Testis (tissue), 2 donors: ENCODE measurements at regions not wholly inside any gene's neighbourhood (a gene's known extent, or its start where the extent isn't known, plus 50 kb on each side); places are given as distances from the start of the nearest gene placed in this dataset.
"Not testable (repeated sequence)": the region's sequence is repeated elsewhere in the genome, so short reads cannot be mapped to it uniquely, and the experiment has no call there.

Source experiments
- DNase-seq: peaks from one replicate; pipeline ENCODE4 v3.0.0-alpha.2; 2019
- H3K27ac ChIP-seq, 2 donors: fragments of 200-600 bp; sonication (generic); one replicate each; pipeline ENCODE4 v1.5.1; 2019
- H3K27me3 ChIP-seq: fragments of 200-600 bp; sonication (generic); one replicate; pipeline ENCODE4 v1.5.1; 2019
- H3K36me3 ChIP-seq: fragments of 200-600 bp; sonication (generic); one replicate; pipeline ENCODE4 v1.5.1; 2017; ENCODE audit warnings: low read depth; ENCODE audit errors: missing control alignments
- H3K4me1 ChIP-seq: fragments of 200-600 bp; sonication (generic); one replicate; pipeline ENCODE4 v1.5.1; 2019
- H3K4me3 ChIP-seq, 2 donors: fragments of 200-600 bp; sonication (generic); one replicate each; pipeline ENCODE4 v1.5.1; 2017 to 2019
- H3K9me3 ChIP-seq: fragments of 200-600 bp; sonication (generic); one replicate; pipeline ENCODE4 v1.5.1; 2017
- CTCF ChIP-seq, 3 experiments: fragments of 450-650 bp in 2 of 3; fragments of 200-600 bp in 1 of 3; sonication (generic) in 1 of 3; IDR thresholded peaks; one replicate each; pipeline ENCODE4 v1.5.1; 2016 to 2019; ENCODE audit warnings: antibody characterized with exemption in 3 of 3, mild to moderate bottlenecking in 2 of 3, moderate library complexity in 1 of 3
- POLR2A ChIP-seq: fragments of 450-650 bp; IDR thresholded peaks from one replicate; pipeline ENCODE4 v1.6.1; 2017; ENCODE audit warnings: antibody characterized with exemption, mild to moderate bottlenecking, moderate library complexity
- WGBS, 2 donors: methylation state at CpG; one replicate each; pipeline ENCODE4 v1.1.5; 2018; 5-methylcytosine and 5-hydroxymethylcytosine counted together
- intact Hi-C: fragments of 100-400 bp; cut with DNase I; formaldehyde crosslinking; loops from one replicate; pipeline ENCODE4 v1.15.1; 2023; ENCODE audit warnings: low total_unique reads

- intact Hi-C loops = no loop called here
- no peaks in the 10 kb centered on the region for H3K36me3 ChIP-seq
- H3K27ac ChIP-seq = no peak overlapping the region
- no peak overlapping the region for H3K4me3 ChIP-seq
- H3K9me3 ChIP-seq = no peaks in the 10 kb centered on the region
- H3K4me1 ChIP-seq = no peaks in the 10 kb centered on the region
- WGBS, 2 donors = 75 to 91% methylated on average over 2 to 3 of the region's 3 CpGs
- H3K27me3 ChIP-seq = no peaks in the 10 kb centered on the region
- no peak for DNase-seq
- TF ChIP-seq POLR2A = no peak
- TF ChIP-seq CTCF (IDR thresholded peaks at IDR 0.05) = no peak
These were observed 100.7 kb upstream of the MAMLD1 start for GRCh38 chrX:150262456-150262855.

GRCh38 chrX:150268839-150269355, 94.2 kb upstream of the MAMLD1 start:
- 81 to 83% methylated on average over 1 to 2 of the region's 2 CpGs for WGBS, 2 donors
- TF ChIP-seq CTCF (IDR thresholded peaks at IDR 0.05) (no peak), POLR2A (no peak)
- H3K4me1 ChIP-seq = no peaks in the 10 kb centered on the region
- H3K27me3 ChIP-seq = no peaks in the 10 kb centered on the region
- no peak overlapping the region for H3K4me3 ChIP-seq
- H3K9me3 ChIP-seq = no peaks in the 10 kb centered on the region
- no peaks in the 10 kb centered on the region for H3K36me3 ChIP-seq
- DNase-seq = no peak
- H3K27ac ChIP-seq = no peak overlapping the region
- intact Hi-C loops = no loop called here

GRCh38 chrX:150269605-150270254, 93.4 kb upstream of the MAMLD1 start:
- TF ChIP-seq POLR2A (no peak), CTCF (IDR thresholded peaks at IDR 0.05) (no peak)
- 51 to 64% methylated on average over 4 to 10 of the region's 10 CpGs for WGBS, 2 donors
- no peak overlapping the region for H3K27ac ChIP-seq
- H3K27me3 ChIP-seq = no peaks in the 10 kb centered on the region
- no peak overlapping the region for H3K4me3 ChIP-seq
- no peaks in the 10 kb centered on the region for H3K4me1 ChIP-seq
- intact Hi-C loops = no loop called here
- no peaks in the 10 kb centered on the region for H3K36me3 ChIP-seq
- no peak for DNase-seq
- H3K9me3 ChIP-seq = no peaks in the 10 kb centered on the region

GRCh38 chrX:150270622-150271021, 92.5 kb upstream of the MAMLD1 start:
- DNase-seq = no peak
- Histone ChIP-seq H3K36me3 (no peaks in the 10 kb centered on the region), H3K9me3 (no peaks in the 10 kb centered on the region), H3K27me3 (no peaks in the 10 kb centered on the region), H3K27ac (no peak overlapping the region), H3K4me1 (no peaks in the 10 kb centered on the region), H3K4me3 (no peak overlapping the region)
- WGBS, 2 donors = 80 to 93% methylated on average over 3 of the region's 3 CpGs
- intact Hi-C loops = no loop called here
- no peak for TF ChIP-seq POLR2A
- no peak for TF ChIP-seq CTCF (IDR thresholded peaks at IDR 0.05)

GRCh38 chrX:150273575-150274294, 89.4 kb upstream of the MAMLD1 start:
- intact Hi-C loops = not testable (repeated sequence)

More at GRCh38 chrX:150273575-150274294, 89.4 kb upstream of the MAMLD1 start:
- H3K9me3 ChIP-seq, H3K4me3 ChIP-seq, H3K36me3 ChIP-seq, DNase-seq, H3K27ac ChIP-seq, H3K27me3 ChIP-seq: not testable (repeated sequence)
- H3K4me1 ChIP-seq = peaks cover 16% of the 10 kb centered on the region
- 96 to 100% methylated on average over 2 of the region's 4 CpGs for WGBS, 2 donors
